ENCODE measurements at regions not wholly inside any gene's neighbourhood (a gene's known extent, or its start where the extent isn't known, plus 50 kb on each side); places are given as distances from the start of the nearest gene placed in this dataset.

- Histone ChIP-seq H3K79me2 (ENCODE audit: insufficient read depth) (no peaks in the 10 kb centered on the region), H3K4me3 (no peak overlapping the region), H3F3A (ENCODE audit: insufficient read depth) (no peaks in the 10 kb centered on the region), H3K27me3 (replicated peaks; ENCODE audit: insufficient read depth) (no peaks in the 10 kb centered on the region), H4K20me1 (ENCODE audit: insufficient read depth) (no peaks in the 10 kb centered on the region), H3K9ac (no peak overlapping the region), H3K9me2 (ENCODE audit: insufficient read depth) (no peaks in the 10 kb centered on the region), H2AFZ (no peak overlapping the region), H3K27ac (no peak overlapping the region), H3K4me2 (ENCODE audit: unreplicated experiment) (no peak overlapping the region), H3K9me3 (ENCODE audit: low read depth) (no peaks in the 10 kb centered on the region), H3K4me1 (ENCODE audit: insufficient read depth) (no peaks in the 10 kb centered on the region), H3K36me3 (ENCODE audit: low read depth) (no peaks in the 10 kb centered on the region)
- no peak for DNase-seq
- no peak for TF ChIP-seq EZH2 (IDR thresholded peaks at IDR 0.05; ENCODE audit: insufficient read depth, poor library complexity, severe bottlenecking)
- no peak for TF ChIP-seq EZH2phosphoT487 (IDR thresholded peaks at IDR 0.05; ENCODE audit: insufficient read depth, low read depth)
- WGBS, 2 experiments (ENCODE audit: low coverage in 1 of 2, low lambda C conversion rate in 2 of 2, missing lambda C conversion rate in 2 of 2), result 13 to 15% methylated on average over 2 of the region's 2 CpGs
- in situ Hi-C loops (cut with MboI), result no loop called here
Measured at GRCh38 chr10:9469663-9470205, 1415.2 kb downstream of the GATA3 start.

GRCh38 chr10:9470581-9470980 is 1416.1 kb downstream of the GATA3 start:
- Histone ChIP-seq H3K79me2 (ENCODE audit: insufficient read depth) (no peaks in the 10 kb centered on the region), H3K4me2 (ENCODE audit: unreplicated experiment) (no peak overlapping the region), H3K9ac (no peak overlapping the region), H2AFZ (no peak overlapping the region), H3K9me2 (ENCODE audit: insufficient read depth) (no peaks in the 10 kb centered on the region), H3K27ac (no peak overlapping the region), H3K36me3 (ENCODE audit: low read depth) (no peaks in the 10 kb centered on the region), H3K27me3 (replicated peaks; ENCODE audit: insufficient read depth) (no peaks in the 10 kb centered on the region), H4K20me1 (ENCODE audit: insufficient read depth) (no peaks in the 10 kb centered on the region), H3K4me1 (ENCODE audit: insufficient read depth) (no peaks in the 10 kb centered on the region), H3F3A (ENCODE audit: insufficient read depth) (no peaks in the 10 kb centered on the region), H3K4me3 (no peak overlapping the region), H3K9me3 (ENCODE audit: low read depth) (no peaks in the 10 kb centered on the region)
- in situ Hi-C loops (cut with MboI), result no loop called here
- DNase-seq, result no peak
- 0 to 4% methylated on average over 1 of the region's 1 CpG for WGBS, 2 experiments (ENCODE audit: low coverage in 1 of 2, low lambda C conversion rate in 2 of 2, missing lambda C conversion rate in 2 of 2)
- no peak for TF ChIP-seq EZH2 (IDR thresholded peaks at IDR 0.05; ENCODE audit: insufficient read depth, poor library complexity, severe bottlenecking)
- no peak for TF ChIP-seq EZH2phosphoT487 (IDR thresholded peaks at IDR 0.05; ENCODE audit: insufficient read depth, low read depth)

GRCh38 chr10:9501944-9502343 is 1447.5 kb downstream of the GATA3 start:
- H4K20me1 ChIP-seq (ENCODE audit: insufficient read depth), result no peaks in the 10 kb centered on the region
- H3K27ac ChIP-seq, result no peak overlapping the region
- H3K4me2 ChIP-seq (ENCODE audit: unreplicated experiment), result no peak overlapping the region
- no peaks in the 10 kb centered on the region for H3F3A ChIP-seq (ENCODE audit: insufficient read depth)
- DNase-seq, result no peak
- no peaks in the 10 kb centered on the region for H3K36me3 ChIP-seq (ENCODE audit: low read depth)
- H3K9me3 ChIP-seq (ENCODE audit: low read depth), result no peaks in the 10 kb centered on the region
- TF ChIP-seq EZH2phosphoT487 (IDR thresholded peaks at IDR 0.05; ENCODE audit: insufficient read depth, low read depth), result no peak
- TF ChIP-seq EZH2 (IDR thresholded peaks at IDR 0.05; ENCODE audit: insufficient read depth, poor library complexity, severe bottlenecking), result no peak
- no peaks in the 10 kb centered on the region for H3K4me1 ChIP-seq (ENCODE audit: insufficient read depth)
- H3K9ac ChIP-seq, result no peak overlapping the region
- H2AFZ ChIP-seq, result no peak overlapping the region
- no peaks in the 10 kb centered on the region for H3K9me2 ChIP-seq (ENCODE audit: insufficient read depth)
- no peak overlapping the region for H3K4me3 ChIP-seq
- no peaks in the 10 kb centered on the region for H3K27me3 ChIP-seq (replicated peaks; ENCODE audit: insufficient read depth)
- WGBS, 2 experiments (ENCODE audit: low coverage in 1 of 2, low lambda C conversion rate in 2 of 2, missing lambda C conversion rate in 2 of 2), result 52 to 61% methylated on average over 3 of the region's 3 CpGs
- H3K79me2 ChIP-seq (ENCODE audit: insufficient read depth), result no peaks in the 10 kb centered on the region
- in situ Hi-C loops (cut with MboI), result no loop called here

GRCh38 chr10:9504227-9504626 is 1449.7 kb downstream of the GATA3 start:
- no peak for DNase-seq
- no peaks in the 10 kb centered on the region for H3K36me3 ChIP-seq (ENCODE audit: low read depth)
- H3K27me3 ChIP-seq (replicated peaks; ENCODE audit: insufficient read depth), result no peaks in the 10 kb centered on the region
- no peak overlapping the region for H3K4me2 ChIP-seq (ENCODE audit: unreplicated experiment)
- no peaks in the 10 kb centered on the region for H3F3A ChIP-seq (ENCODE audit: insufficient read depth)
- WGBS, 2 experiments (ENCODE audit: low coverage in 1 of 2, low lambda C conversion rate in 2 of 2, missing lambda C conversion rate in 2 of 2), result 26 to 27% methylated on average over 2 of the region's 2 CpGs
- H3K27ac ChIP-seq, result no peak overlapping the region
- H3K4me3 ChIP-seq, result no peak overlapping the region
- in situ Hi-C loops (cut with MboI), result no loop called here
- H4K20me1 ChIP-seq (ENCODE audit: insufficient read depth), result no peaks in the 10 kb centered on the region
- H2AFZ ChIP-seq, result no peak overlapping the region
- H3K9me2 ChIP-seq (ENCODE audit: insufficient read depth), result no peaks in the 10 kb centered on the region
- no peaks in the 10 kb centered on the region for H3K9me3 ChIP-seq (ENCODE audit: low read depth)
- H3K9ac ChIP-seq, result no peak overlapping the region
- H3K4me1 ChIP-seq (ENCODE audit: insufficient read depth), result no peaks in the 10 kb centered on the region
- no peaks in the 10 kb centered on the region for H3K79me2 ChIP-seq (ENCODE audit: insufficient read depth)
- TF ChIP-seq EZH2phosphoT487 (IDR thresholded peaks at IDR 0.05; ENCODE audit: insufficient read depth, low read depth) (no peak), EZH2 (IDR thresholded peaks at IDR 0.05; ENCODE audit: insufficient read depth, poor library complexity, severe bottlenecking) (no peak)

- no peak overlapping the region for H3K4me2 ChIP-seq (ENCODE audit: unreplicated experiment)
- WGBS, 2 experiments (ENCODE audit: low coverage in 1 of 2, low lambda C conversion rate in 2 of 2, missing lambda C conversion rate in 2 of 2), result 9 to 20% methylated on average over 2 of the region's 2 CpGs
- H3K27ac ChIP-seq, result no peak overlapping the region
- H3F3A ChIP-seq (ENCODE audit: insufficient read depth), result no peaks in the 10 kb centered on the region
- H3K79me2 ChIP-seq (ENCODE audit: insufficient read depth), result no peaks in the 10 kb centered on the region
- in situ Hi-C loops (cut with MboI), result no loop called here
- H3K9me2 ChIP-seq (ENCODE audit: insufficient read depth), result no peaks in the 10 kb centered on the region
- no peak overlapping the region for H3K9ac ChIP-seq
- H3K9me3 ChIP-seq (ENCODE audit: low read depth), result no peaks in the 10 kb centered on the region
- no peak overlapping the region for H3K4me3 ChIP-seq
- TF ChIP-seq EZH2 (IDR thresholded peaks at IDR 0.05; ENCODE audit: insufficient read depth, poor library complexity, severe bottlenecking), result no peak
- no peak for TF ChIP-seq EZH2phosphoT487 (IDR thresholded peaks at IDR 0.05; ENCODE audit: insufficient read depth, low read depth)
- H4K20me1 ChIP-seq (ENCODE audit: insufficient read depth), result no peaks in the 10 kb centered on the region
- H3K4me1 ChIP-seq (ENCODE audit: insufficient read depth), result no peaks in the 10 kb centered on the region
- H3K27me3 ChIP-seq (replicated peaks; ENCODE audit: insufficient read depth), result no peaks in the 10 kb centered on the region
- H2AFZ ChIP-seq, result no peak overlapping the region
- H3K36me3 ChIP-seq (ENCODE audit: low read depth), result no peaks in the 10 kb centered on the region
- no peak for DNase-seq
Measured at GRCh38 chr10:9505546-9505945, 1451.1 kb downstream of the GATA3 start.
